Lung (tissue), 11 donors: ENCODE measurements at regions not wholly inside any gene's neighbourhood (a gene's known extent, or its start where the extent isn't known, plus 50 kb on each side); places are given as distances from the start of the nearest gene placed in this dataset.

Experiments
- ATAC-seq: fragments of 200-7000 bp; cut with Tn5 transposase; one replicate; pipeline ENCODE4 v1.9.1; 2020; ENCODE audit warnings: moderate number of reproducible peaks; ENCODE audit not compliant: insufficient read depth, low FRiP score
- DNase-seq, 3 donors: peaks; one replicate each; pipeline ENCODE4 v3.0.0-alpha.2; 2013 to 2017
- H3K27ac ChIP-seq, 2 donors: one replicate each; pipeline ENCODE4 v1.5.1; 2013; ENCODE audit warnings: mild to moderate bottlenecking in 2 of 2, moderate library complexity in 2 of 2, control low read depth in 1 of 2, inconsistent platforms in 1 of 2, low read depth in 1 of 2, low read length in 1 of 2
- H3K27me3 ChIP-seq, 3 donors: one replicate each; pipeline ENCODE4 v1.5.1; 2013; ENCODE audit warnings: low read length in 2 of 3; ENCODE audit not compliant: control insufficient read depth in 3 of 3, insufficient read depth in 3 of 3
- H3K36me3 ChIP-seq, 4 donors: one replicate each; pipeline ENCODE4 v1.5.1; 2013; ENCODE audit warnings: low read length in 4 of 4, mild to moderate bottlenecking in 1 of 4, moderate library complexity in 1 of 4; ENCODE audit not compliant: control insufficient read depth in 4 of 4, insufficient read depth in 4 of 4
- H3K4me1 ChIP-seq, 5 donors: one replicate each; pipeline ENCODE4 v1.5.1; 2013; ENCODE audit warnings: low read length in 5 of 5, mild to moderate bottlenecking in 2 of 5, moderate library complexity in 1 of 5; ENCODE audit not compliant: control insufficient read depth in 5 of 5, insufficient read depth in 5 of 5
- H3K4me3 ChIP-seq: one replicate; pipeline ENCODE4 v1.5.1; 2013; ENCODE audit warnings: mild to moderate bottlenecking, control low read depth, moderate library complexity
- H3K9ac ChIP-seq, 2 donors: one replicate each; pipeline ENCODE4 v1.5.1; 2013; ENCODE audit warnings: low read length in 2 of 2, control low read depth in 1 of 2; ENCODE audit not compliant: insufficient read depth in 1 of 2
- H3K9me3 ChIP-seq, 4 donors: one replicate each; pipeline ENCODE4 v1.5.1; 2013; ENCODE audit warnings: low read length in 3 of 4, mild to moderate bottlenecking in 1 of 4, moderate library complexity in 1 of 4; ENCODE audit not compliant: control insufficient read depth in 4 of 4, insufficient read depth in 3 of 4
- CTCF ChIP-seq: IDR thresholded peaks from 2 replicates; pipeline ENCODE4 v1.5.1; 2012; ENCODE audit warnings: mild to moderate bottlenecking; ENCODE audit errors: control extremely low read depth, extremely low read depth
- WGBS, 2 donors: extraction: QIAGEN DNeasy Blood & Tissue Kit; methylation state at CpG; one replicate each; pipeline ENCODE4 v1.1.7; 2013; 5-methylcytosine and 5-hydroxymethylcytosine counted together
- donor health status: control.
- donor health status: control.
- donor health status: Bipolar disorder and iron deficiency.
- donor health status: healthy.
- donor health status: DM: yes; HTN: yes; CAD: no.

- ATAC-seq (no peak), DNase-seq (no peak)
- H3K9me3 ChIP-seq = peaks cover 0 to 1% (median 0%) of the 10 kb centered on the region in 4 donors
- H3K4me1 ChIP-seq = no peaks in the 10 kb centered on the region
- H3K27ac ChIP-seq = no peak overlapping the region
- H3K27me3 ChIP-seq = no peaks in the 10 kb centered on the region
- 90 to 91% methylated on average over 8 of the region's 8 CpGs for WGBS, 2 donors
- H3K9ac ChIP-seq = no peak overlapping the region
- no peaks in the 10 kb centered on the region for H3K36me3 ChIP-seq
- no peak overlapping the region for H3K4me3 ChIP-seq
- TF ChIP-seq CTCF = no peak
Measured at GRCh38 chr18:41630232-41630886, 324.7 kb upstream of the PIK3C3 start.

- H3K9me3 ChIP-seq = no peaks in the 10 kb centered on the region
- ATAC-seq (no peak), DNase-seq (no peak)
- H3K9ac ChIP-seq = no peak overlapping the region
- no peaks in the 10 kb centered on the region for H3K27me3 ChIP-seq
- TF ChIP-seq CTCF = no peak
- no peak overlapping the region for H3K27ac ChIP-seq
- 80 to 95% methylated on average over 3 of the region's 3 CpGs for WGBS, 2 donors
- H3K4me3 ChIP-seq = no peak overlapping the region
- no peaks in the 10 kb centered on the region for H3K36me3 ChIP-seq
- no peaks in the 10 kb centered on the region for H3K4me1 ChIP-seq
Measured at GRCh38 chr18:41624460-41624859, 330.6 kb upstream of the PIK3C3 start.

GRCh38 chr18:41621177-41621576, 333.9 kb upstream of the PIK3C3 start:
- Histone ChIP-seq H3K27me3 (no peaks in the 10 kb centered on the region), H3K9me3 (no peaks in the 10 kb centered on the region), H3K36me3 (no peaks in the 10 kb centered on the region), H3K4me3 (no peak overlapping the region), H3K9ac (no peak overlapping the region), H3K27ac (no peak overlapping the region), H3K4me1 (peaks cover 0 to 7% (median 0%) of the 10 kb centered on the region in 5 donors)
- whole genome bisulfite sequencing, 2 donors = 68 to 76% methylated on average over 1 of the region's 1 CpG
- ATAC-seq = no peak
- TF ChIP-seq CTCF = no peak
- DNase-seq = no peak

GRCh38 chr18:41618147-41618546, 336.9 kb upstream of the PIK3C3 start:
- DNase-seq (peak in 1 of 3 donors; percentile 28), ATAC-seq (no peak)
- no peak overlapping the region for H3K9ac ChIP-seq
- no peak overlapping the region for H3K27ac ChIP-seq
- H3K27me3 ChIP-seq = no peaks in the 10 kb centered on the region
- TF ChIP-seq CTCF = no peak
- WGBS, 2 donors = 77 to 88% methylated on average over 1 of the region's 1 CpG
- no peaks in the 10 kb centered on the region for H3K9me3 ChIP-seq
- peaks cover 0 to 7% (median 0%) of the 10 kb centered on the region in 5 donors for H3K4me1 ChIP-seq
- H3K36me3 ChIP-seq = no peaks in the 10 kb centered on the region
- no peak overlapping the region for H3K4me3 ChIP-seq
